WTC11 (cell line): ENCODE measurements at regions not wholly inside any gene's neighbourhood (a gene's known extent, or its start where the extent isn't known, plus 50 kb on each side); places are given as distances from the start of the nearest gene placed in this dataset.
A peak's percentile ranks its signal among the peaks of the same experiment; 100 is the strongest.

Experiments used
- ATAC-seq: fragments of 200-7000 bp; cut with Tn5 transposase; 2 replicates; pipeline ENCODE4 v1.10.0; 2021; ENCODE audit warnings: mild to moderate bottlenecking, moderate library complexity
- CTCF ChIA-PET: fragments of 300-600 bp; sonication (Branson Sonifier 250); formaldehyde crosslinking; loops from one replicate; lab custom pipeline; 2021; ENCODE audit warnings: antibody characterized with exemption; lab: Charles Lee
- POLR2A ChIA-PET: fragments of 350-600 bp; sonication (Branson Sonifier 250); formaldehyde crosslinking; loops from one replicate; lab custom pipeline; 2021; ENCODE audit warnings: antibody characterized with exemption; lab: Charles Lee
- DNase-seq: peaks from one replicate; pipeline ENCODE4 v3.0.0; 2021; ENCODE audit warnings: low spot score
- H3K27ac Mint-ChIP-seq: 2 replicates; pipeline ENCODE4 v1.8.0; 2021; ENCODE audit warnings: mixed read lengths
- H3K27me3 Mint-ChIP-seq: 2 replicates; pipeline ENCODE4 v1.8.0; 2021; ENCODE audit warnings: low read depth, mild to moderate bottlenecking, moderate library complexity, mixed read lengths
- H3K36me3 Mint-ChIP-seq: 2 replicates; pipeline ENCODE4 v1.8.0; 2021; ENCODE audit warnings: mixed read lengths
- H3K4me1 Mint-ChIP-seq: 2 replicates; pipeline ENCODE4 v1.8.0; 2022; ENCODE audit warnings: mixed read lengths
- H3K4me3 Mint-ChIP-seq: 2 replicates; pipeline ENCODE4 v1.8.0; 2021; ENCODE audit warnings: mild to moderate bottlenecking, moderate library complexity, mixed read lengths
- H3K9me3 Mint-ChIP-seq: 2 replicates; pipeline ENCODE4 v1.8.0; 2021; ENCODE audit warnings: mixed read lengths
- CDX4 ChIP-seq: fragments of 250-450 bp; sonication (Bioruptor Pico); IDR thresholded peaks from 2 replicates; pipeline ENCODE4 v1.9.0; 2021; ENCODE audit warnings: moderate library complexity, mild to moderate bottlenecking, inconsistent platforms, borderline replicate concordance
- CTCF ChIP-seq: fragments of 200-600 bp; IDR thresholded peaks from 2 replicates; pipeline ENCODE4 v1.8.0; 2022; ENCODE audit warnings: antibody characterized with exemption
- HMGXB4 ChIP-seq: sonication (generic); formaldehyde crosslinking; IDR thresholded peaks from 2 replicates; pipeline ENCODE4 v1.8.1; 2023; ENCODE audit warnings: mild to moderate bottlenecking, moderate library complexity, missing genetic modification reagents
- NFATC4 ChIP-seq: fragments of 250-450 bp; sonication (Bioruptor Pico); IDR thresholded peaks from 2 replicates; pipeline ENCODE4 v1.9.0; 2021; ENCODE audit warnings: mild to moderate bottlenecking
- NFE2L1 ChIP-seq: sonication (generic); formaldehyde crosslinking; IDR thresholded peaks from 2 replicates; pipeline ENCODE4 v1.8.1; 2023; ENCODE audit warnings: missing genetic modification reagents
- PRDM15 ChIP-seq: sonication (generic); formaldehyde crosslinking; IDR thresholded peaks from 2 replicates; pipeline ENCODE4 v1.8.0; 2022; ENCODE audit warnings: missing genetic modification reagents
- SOX15 ChIP-seq: fragments of 250-450 bp; sonication (Bioruptor Pico); IDR thresholded peaks from 2 replicates; pipeline ENCODE4 v1.9.0; 2021; ENCODE audit warnings: mild to moderate bottlenecking
- ZBTB21 ChIP-seq: sonication (generic); formaldehyde crosslinking; IDR thresholded peaks from 2 replicates; pipeline ENCODE4 v1.8.1; 2023; ENCODE audit warnings: mild to moderate bottlenecking, missing genetic modification reagents, borderline replicate concordance
- ZNF281 ChIP-seq: sonication (generic); formaldehyde crosslinking; IDR thresholded peaks from 2 replicates; pipeline ENCODE4 v1.8.0; 2023; ENCODE audit warnings: mild to moderate bottlenecking, missing genetic modification reagents
- ZNF671 ChIP-seq: fragments of 250-450 bp; sonication (Bioruptor Pico); IDR thresholded peaks from 2 replicates; pipeline ENCODE4 v1.8.0; 2021; ENCODE audit warnings: mild to moderate bottlenecking

- Mint-ChIP-seq H3K4me1 (peaks cover 13% of the 10 kb centered on the region), H3K9me3 (no peaks in the 10 kb centered on the region), H3K27ac (no peak overlapping the region; the same call in 1 of the 2 replicates), H3K27me3 (no peaks in the 10 kb centered on the region), H3K36me3 (no peaks in the 10 kb centered on the region), H3K4me3 (no peak overlapping the region)
- ChIA-PET CTCF (interaction anchor here (1.2 to 4.9 kb wide), 5 partner anchors 36 to 122 kb away, joined by 4 to 63 read pairs (median 25); no protein-coding TSS in a partner anchor), POLR2A (no interaction called here)
- no peak for TF ChIP-seq CDX4 (CRISPR knock-in tag)
- TF ChIP-seq ZNF671 (CRISPR knock-in tag), result no peak
- TF ChIP-seq ZBTB21 (CRISPR knock-in tag), result no peak
- no peak for TF ChIP-seq SOX15 (CRISPR knock-in tag)
- DNase-seq, result no peak
- no peak for ATAC-seq
These were observed 51.8 kb downstream of the DOP1B start for GRCh38 chr21:36208326-36209013.

- ATAC-seq, result peak; percentile 73
These were observed 53.1 kb downstream of the DOP1B start for GRCh38 chr21:36209626-36210171.

More at GRCh38 chr21:36209626-36210171, 53.1 kb downstream of the DOP1B start:
- Mint-ChIP-seq H3K27me3 (no peaks in the 10 kb centered on the region), H3K4me3 (no peak overlapping the region), H3K4me1 (peaks cover 13% of the 10 kb centered on the region), H3K36me3 (no peaks in the 10 kb centered on the region), H3K9me3 (no peaks in the 10 kb centered on the region), H3K27ac (peak overlapping the region; percentile 48; the same call in 1 of the 2 replicates)
- ChIA-PET CTCF (interaction anchor here (0.5 to 4.9 kb wide), 29 partner anchors 9 to 332 kb away, joined by 3 to 63 read pairs (median 7); partner anchors contain the start of gene MORC3), POLR2A (no interaction called here)
- TF ChIP-seq HMGXB4 (no peak), ZNF281 (CRISPR knock-in tag) (no peak), NFE2L1 (CRISPR knock-in tag) (no peak), CTCF (peak; percentile 35; the same call in 1 of the 2 replicates), NFATC4 (no peak), PRDM15 (CRISPR knock-in tag) (no peak)
- peak; percentile 68 for DNase-seq
